ENCODE measurements at regions not wholly inside any gene's neighbourhood (a gene's known extent, or its start where the extent isn't known, plus 50 kb on each side); places are given as distances from the start of the nearest gene placed in this dataset.

GRCh38 chr2:176847575-176847974, 365.0 kb upstream of the HNRNPA3 start:
- Histone ChIP-seq H3K9me3 (ENCODE audit: control insufficient read depth, low read length) (no peaks in the 10 kb centered on the region), H3K4me3 (ENCODE audit: insufficient read depth, low read depth, low read length) (no peak overlapping the region), H3K27me3 (ENCODE audit: control insufficient read depth, insufficient read depth, low read length, poor library complexity, severe bottlenecking) (no peaks in the 10 kb centered on the region), H3K4me1 (ENCODE audit: control insufficient read depth, insufficient read depth, low read length) (no peaks in the 10 kb centered on the region), H3K27ac (ENCODE audit: insufficient read depth, low read depth, low read length, poor library complexity, severe bottlenecking) (no peak overlapping the region), H3K36me3 (ENCODE audit: control insufficient read depth, insufficient read depth, low read length) (no peaks in the 10 kb centered on the region)
- 91 to 93% methylated on average over 3 to 4 of the region's 4 CpGs for WGBS, 2 experiments

- H3K4me1 ChIP-seq (ENCODE audit: control insufficient read depth, insufficient read depth, low read length), result no peaks in the 10 kb centered on the region
- 91 to 93% methylated on average over 8 of the region's 8 CpGs for WGBS, 2 experiments
- H3K4me3 ChIP-seq (ENCODE audit: insufficient read depth, low read depth, low read length), result no peak overlapping the region
- H3K36me3 ChIP-seq (ENCODE audit: control insufficient read depth, insufficient read depth, low read length), result no peaks in the 10 kb centered on the region
- H3K27me3 ChIP-seq (ENCODE audit: control insufficient read depth, insufficient read depth, low read length, poor library complexity, severe bottlenecking), result no peaks in the 10 kb centered on the region
- no peaks in the 10 kb centered on the region for H3K9me3 ChIP-seq (ENCODE audit: control insufficient read depth, low read length)
- H3K27ac ChIP-seq (ENCODE audit: insufficient read depth, low read depth, low read length, poor library complexity, severe bottlenecking), result no peak overlapping the region
Measured at GRCh38 chr2:176848844-176849243, 363.8 kb upstream of the HNRNPA3 start.

- no peaks in the 10 kb centered on the region for H3K36me3 ChIP-seq (ENCODE audit: control insufficient read depth, insufficient read depth, low read length)
- H3K27me3 ChIP-seq (ENCODE audit: control insufficient read depth, insufficient read depth, low read length, poor library complexity, severe bottlenecking), result no peaks in the 10 kb centered on the region
- no peaks in the 10 kb centered on the region for H3K9me3 ChIP-seq (ENCODE audit: control insufficient read depth, low read length)
- no peaks in the 10 kb centered on the region for H3K4me1 ChIP-seq (ENCODE audit: control insufficient read depth, insufficient read depth, low read length)
- 80 to 88% methylated on average over 1 to 2 of the region's 2 CpGs for WGBS, 2 experiments
- H3K4me3 ChIP-seq (ENCODE audit: insufficient read depth, low read depth, low read length), result no peak overlapping the region
- H3K27ac ChIP-seq (ENCODE audit: insufficient read depth, low read depth, low read length, poor library complexity, severe bottlenecking), result no peak overlapping the region
Measured at GRCh38 chr2:176851200-176851888, 361.2 kb upstream of the HNRNPA3 start.

GRCh38 chr2:176851889-176852483, 360.6 kb upstream of the HNRNPA3 start:
- no peaks in the 10 kb centered on the region for H3K36me3 ChIP-seq (ENCODE audit: control insufficient read depth, insufficient read depth, low read length)
- H3K27ac ChIP-seq (ENCODE audit: insufficient read depth, low read depth, low read length, poor library complexity, severe bottlenecking), result no peak overlapping the region
- WGBS, 2 experiments, result 94 to 100% methylated on average over 1 of the region's 1 CpG
- H3K9me3 ChIP-seq (ENCODE audit: control insufficient read depth, low read length), result no peaks in the 10 kb centered on the region
- no peaks in the 10 kb centered on the region for H3K4me1 ChIP-seq (ENCODE audit: control insufficient read depth, insufficient read depth, low read length)
- no peak overlapping the region for H3K4me3 ChIP-seq (ENCODE audit: insufficient read depth, low read depth, low read length)
- no peaks in the 10 kb centered on the region for H3K27me3 ChIP-seq (ENCODE audit: control insufficient read depth, insufficient read depth, low read length, poor library complexity, severe bottlenecking)

- no peaks in the 10 kb centered on the region for H3K9me3 ChIP-seq (ENCODE audit: control insufficient read depth, low read length)
- H3K4me1 ChIP-seq (ENCODE audit: control insufficient read depth, insufficient read depth, low read length), result no peaks in the 10 kb centered on the region
- H3K27me3 ChIP-seq (ENCODE audit: control insufficient read depth, insufficient read depth, low read length, poor library complexity, severe bottlenecking), result no peaks in the 10 kb centered on the region
- H3K36me3 ChIP-seq (ENCODE audit: control insufficient read depth, insufficient read depth, low read length), result no peaks in the 10 kb centered on the region
- no peak overlapping the region for H3K4me3 ChIP-seq (ENCODE audit: insufficient read depth, low read depth, low read length)
- no peak overlapping the region for H3K27ac ChIP-seq (ENCODE audit: insufficient read depth, low read depth, low read length, poor library complexity, severe bottlenecking)
- WGBS, 2 experiments, result 65 to 66% methylated on average over 3 of the region's 3 CpGs
Measured at GRCh38 chr2:176852667-176853066, 359.9 kb upstream of the HNRNPA3 start.

- Histone ChIP-seq H3K4me3 (ENCODE audit: insufficient read depth, low read depth, low read length) (no peak overlapping the region), H3K36me3 (ENCODE audit: control insufficient read depth, insufficient read depth, low read length) (no peaks in the 10 kb centered on the region), H3K27ac (ENCODE audit: insufficient read depth, low read depth, low read length, poor library complexity, severe bottlenecking) (no peak overlapping the region), H3K9me3 (ENCODE audit: control insufficient read depth, low read length) (no peaks in the 10 kb centered on the region), H3K27me3 (ENCODE audit: control insufficient read depth, insufficient read depth, low read length, poor library complexity, severe bottlenecking) (no peaks in the 10 kb centered on the region), H3K4me1 (ENCODE audit: control insufficient read depth, insufficient read depth, low read length) (no peaks in the 10 kb centered on the region)
- WGBS, 2 experiments, result 88 to 100% methylated on average over 1 of the region's 1 CpG
Measured at GRCh38 chr2:176854062-176854461, 358.5 kb upstream of the HNRNPA3 start.

- no peaks in the 10 kb centered on the region for H3K36me3 ChIP-seq (ENCODE audit: control insufficient read depth, insufficient read depth, low read length)
- no peak overlapping the region for H3K4me3 ChIP-seq (ENCODE audit: insufficient read depth, low read depth, low read length)
- no peaks in the 10 kb centered on the region for H3K27me3 ChIP-seq (ENCODE audit: control insufficient read depth, insufficient read depth, low read length, poor library complexity, severe bottlenecking)
- H3K27ac ChIP-seq (ENCODE audit: insufficient read depth, low read depth, low read length, poor library complexity, severe bottlenecking), result no peak overlapping the region
- no peaks in the 10 kb centered on the region for H3K4me1 ChIP-seq (ENCODE audit: control insufficient read depth, insufficient read depth, low read length)
- 91 to 100% methylated on average over 3 of the region's 3 CpGs for WGBS, 2 experiments
- no peaks in the 10 kb centered on the region for H3K9me3 ChIP-seq (ENCODE audit: control insufficient read depth, low read length)
Measured at GRCh38 chr2:176854878-176855277, 357.7 kb upstream of the HNRNPA3 start.

- Histone ChIP-seq H3K4me3 (ENCODE audit: insufficient read depth, low read depth, low read length) (no peak overlapping the region), H3K27me3 (ENCODE audit: control insufficient read depth, insufficient read depth, low read length, poor library complexity, severe bottlenecking) (no peaks in the 10 kb centered on the region)
- WGBS, 2 experiments, result 88 to 94% methylated on average over 1 of the region's 1 CpG
Measured at GRCh38 chr2:176856683-176857082, 355.9 kb upstream of the HNRNPA3 start.

GRCh38 chr2:176865336-176865735, 347.3 kb upstream of the HNRNPA3 start:
- Histone ChIP-seq H3K27me3 (ENCODE audit: control insufficient read depth, insufficient read depth, low read length, poor library complexity, severe bottlenecking) (no peaks in the 10 kb centered on the region), H3K4me3 (ENCODE audit: insufficient read depth, low read depth, low read length) (no peak overlapping the region), H3K27ac (ENCODE audit: insufficient read depth, low read depth, low read length, poor library complexity, severe bottlenecking) (no peak overlapping the region), H3K4me1 (ENCODE audit: control insufficient read depth, insufficient read depth, low read length) (no peaks in the 10 kb centered on the region), H3K36me3 (ENCODE audit: control insufficient read depth, insufficient read depth, low read length) (no peaks in the 10 kb centered on the region), H3K9me3 (ENCODE audit: control insufficient read depth, low read length) (no peaks in the 10 kb centered on the region)
- 83% methylated on average over 1 of the region's 2 CpGs; no CpG with 5 or more reads in 1 of the 2 experiments for WGBS, 2 experiments

More at GRCh38 chr2:176856683-176857082, 355.9 kb upstream of the HNRNPA3 start:
- Histone ChIP-seq H3K36me3 (ENCODE audit: control insufficient read depth, insufficient read depth, low read length) (no peaks in the 10 kb centered on the region), H3K27ac (ENCODE audit: insufficient read depth, low read depth, low read length, poor library complexity, severe bottlenecking) (no peak overlapping the region), H3K9me3 (ENCODE audit: control insufficient read depth, low read length) (no peaks in the 10 kb centered on the region), H3K4me1 (ENCODE audit: control insufficient read depth, insufficient read depth, low read length) (no peaks in the 10 kb centered on the region)

GRCh38 chr2:176872406-176872805, 340.2 kb upstream of the HNRNPA3 start:
- 41 to 64% methylated on average over 3 of the region's 3 CpGs for WGBS, 2 experiments

More at GRCh38 chr2:176872406-176872805, 340.2 kb upstream of the HNRNPA3 start:
- Histone ChIP-seq H3K36me3 (ENCODE audit: control insufficient read depth, insufficient read depth, low read length) (no peaks in the 10 kb centered on the region), H3K9me3 (ENCODE audit: control insufficient read depth, low read length) (no peaks in the 10 kb centered on the region), H3K27me3 (ENCODE audit: control insufficient read depth, insufficient read depth, low read length, poor library complexity, severe bottlenecking) (no peaks in the 10 kb centered on the region), H3K27ac (ENCODE audit: insufficient read depth, low read depth, low read length, poor library complexity, severe bottlenecking) (no peak overlapping the region), H3K4me1 (ENCODE audit: control insufficient read depth, insufficient read depth, low read length) (no peaks in the 10 kb centered on the region), H3K4me3 (ENCODE audit: insufficient read depth, low read depth, low read length) (no peak overlapping the region)

All from ectodermal cell (in vitro differentiated cells).